ENCODE measurements at regions not wholly inside any gene's neighbourhood (a gene's known extent, or its start where the extent isn't known, plus 50 kb on each side); places are given as distances from the start of the nearest gene placed in this dataset.
"Not testable (repeated sequence)": the region's sequence is repeated elsewhere in the genome, so short reads cannot be mapped to it uniquely, and the experiment has no call there.

DNA sequence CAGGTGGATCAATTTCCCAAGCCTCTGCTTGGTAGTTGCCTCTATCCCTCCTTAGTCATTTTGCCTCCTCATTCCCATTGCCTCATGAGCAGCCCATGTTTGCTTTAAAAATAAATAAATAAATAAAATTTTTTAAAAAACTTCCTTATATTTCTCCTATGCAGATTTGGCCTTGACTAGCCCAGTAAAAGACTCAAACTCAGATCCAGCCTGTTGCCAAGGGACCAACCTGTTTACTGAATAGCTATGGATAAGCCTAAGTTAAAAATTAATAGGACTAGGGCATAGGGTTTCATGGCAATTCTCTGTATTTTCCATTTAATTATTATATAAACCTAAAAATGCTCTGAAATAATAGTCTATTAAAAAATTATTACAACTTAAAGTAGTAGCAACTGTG is 384.4 kb downstream of the RSL24D1 start:
- H3K36me3 Mint-ChIP-seq (ENCODE audit: low read depth), result no peaks in the 10 kb centered on the region
- POLR2A ChIA-PET, result no interaction called here
- CTCF ChIA-PET, result no interaction called here
- no peaks in the 10 kb centered on the region for H3K4me1 Mint-ChIP-seq
- H3K27ac Mint-ChIP-seq, result no peak overlapping the region
- no peaks in the 10 kb centered on the region for H3K27me3 Mint-ChIP-seq
- H3K9me3 Mint-ChIP-seq, result peaks cover 1% of the 10 kb centered on the region
- no peak overlapping the region for H3K4me3 Mint-ChIP-seq
- no peak for DNase-seq

DNA sequence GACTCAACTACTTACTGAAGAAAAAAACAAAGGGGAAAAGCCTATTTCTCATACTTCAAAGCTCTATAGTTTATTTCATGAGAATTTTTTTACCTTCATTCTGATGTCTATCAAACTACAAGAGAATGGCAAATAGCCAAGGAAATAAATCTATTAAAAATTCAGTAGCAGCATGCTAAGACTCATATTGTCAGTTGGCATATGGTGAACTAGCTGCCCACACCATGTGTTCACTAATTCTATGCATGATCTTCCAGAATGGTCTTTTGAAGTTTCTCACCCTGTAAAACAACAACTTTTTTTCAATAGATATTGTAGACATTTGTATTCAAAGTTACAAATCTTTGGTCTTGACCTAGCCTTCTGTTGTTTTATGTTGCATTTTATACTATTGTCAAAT is 386.2 kb downstream of the RSL24D1 start:
- Mint-ChIP-seq H3K4me3 (no peak overlapping the region), H3K4me1 (no peaks in the 10 kb centered on the region), H3K36me3 (ENCODE audit: low read depth) (no peaks in the 10 kb centered on the region), H3K9me3 (peaks cover 1% of the 10 kb centered on the region), H3K27me3 (no peaks in the 10 kb centered on the region), H3K27ac (no peak overlapping the region)
- no peak for DNase-seq
- ChIA-PET CTCF (no interaction called here), POLR2A (no interaction called here)

DNA sequence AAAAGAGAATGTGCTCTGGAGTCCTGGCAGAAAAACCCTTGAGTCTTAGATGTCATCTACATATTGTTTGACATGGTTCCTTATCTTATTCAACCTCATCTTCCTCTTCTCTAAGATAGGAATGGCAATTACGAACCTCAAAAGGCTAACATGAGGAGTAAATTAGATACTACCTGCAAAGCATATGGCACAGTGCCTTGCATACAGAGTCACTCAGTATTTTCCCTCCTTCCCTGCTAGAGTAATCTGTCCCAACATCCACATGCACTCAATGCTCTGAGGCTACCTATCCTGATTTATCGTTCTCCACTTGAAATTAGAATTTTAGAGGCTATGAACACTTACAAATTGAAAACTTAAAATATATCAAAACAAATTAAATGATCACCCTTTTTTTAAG is 386.7 kb downstream of the RSL24D1 start:
- no peak for DNase-seq
- ChIA-PET CTCF (no interaction called here), POLR2A (no interaction called here)
- Mint-ChIP-seq H3K36me3 (ENCODE audit: low read depth) (no peaks in the 10 kb centered on the region), H3K9me3 (peaks cover 1% of the 10 kb centered on the region), H3K27ac (no peak overlapping the region), H3K27me3 (no peaks in the 10 kb centered on the region), H3K4me3 (no peak overlapping the region), H3K4me1 (no peaks in the 10 kb centered on the region)

DNA sequence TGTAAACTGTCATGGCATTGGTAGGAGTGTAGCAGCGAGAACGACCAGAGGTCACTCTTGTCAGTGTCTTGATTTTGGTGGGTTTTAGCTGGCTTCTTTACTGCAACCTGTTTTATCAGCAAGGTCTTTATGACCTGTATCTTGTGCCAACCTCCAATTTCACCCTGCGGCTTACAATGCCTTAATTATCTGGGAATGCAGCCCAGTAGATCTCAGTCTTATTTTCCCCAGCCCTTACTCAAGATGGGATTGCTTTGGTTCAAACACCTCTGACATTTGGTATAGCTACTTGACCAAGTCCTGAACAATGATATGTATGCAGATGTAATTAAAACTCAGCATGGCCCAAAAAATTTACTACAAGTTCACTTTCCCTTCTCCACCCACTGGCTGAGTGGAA is 388.4 kb downstream of the RSL24D1 start:
- ChIA-PET CTCF (no interaction called here), POLR2A (no interaction called here)
- H3K27ac Mint-ChIP-seq, result no peak overlapping the region

DNA sequence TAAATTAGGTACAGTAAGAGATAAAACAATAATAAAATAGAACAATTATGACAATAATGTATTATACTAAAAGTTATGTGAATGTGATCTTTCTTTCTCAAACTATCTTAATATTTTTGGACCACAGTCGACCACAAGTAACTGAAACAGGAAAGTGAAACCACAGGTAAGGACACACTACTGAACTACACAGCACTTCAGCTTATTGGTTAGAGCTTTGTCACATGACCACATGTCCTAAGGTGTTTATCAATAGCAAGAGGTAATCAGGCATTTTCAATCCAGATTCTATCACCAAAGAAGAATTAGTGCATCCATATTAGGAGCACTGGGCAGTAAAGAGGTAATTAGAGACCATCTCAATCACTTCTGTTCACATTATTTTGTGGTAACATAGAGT is 392.8 kb downstream of the RSL24D1 start:
- POLR2A ChIA-PET, result no interaction called here
- no peaks in the 10 kb centered on the region for H3K4me1 Mint-ChIP-seq
- no peak overlapping the region for H3K4me3 Mint-ChIP-seq
- no peaks in the 10 kb centered on the region for H3K9me3 Mint-ChIP-seq
- no peak overlapping the region for H3K27ac Mint-ChIP-seq
- H3K36me3 Mint-ChIP-seq (ENCODE audit: low read depth), result no peaks in the 10 kb centered on the region
- no peaks in the 10 kb centered on the region for H3K27me3 Mint-ChIP-seq
- no peak for DNase-seq
- CTCF ChIA-PET, result no interaction called here

More for the DNA sequence above, 388.4 kb downstream of the RSL24D1 start:
- Mint-ChIP-seq H3K4me1 (no peaks in the 10 kb centered on the region), H3K9me3 (no peaks in the 10 kb centered on the region), H3K36me3 (ENCODE audit: low read depth) (no peaks in the 10 kb centered on the region), H3K4me3 (no peak overlapping the region), H3K27me3 (no peaks in the 10 kb centered on the region)
- no peak for DNase-seq

DNA sequence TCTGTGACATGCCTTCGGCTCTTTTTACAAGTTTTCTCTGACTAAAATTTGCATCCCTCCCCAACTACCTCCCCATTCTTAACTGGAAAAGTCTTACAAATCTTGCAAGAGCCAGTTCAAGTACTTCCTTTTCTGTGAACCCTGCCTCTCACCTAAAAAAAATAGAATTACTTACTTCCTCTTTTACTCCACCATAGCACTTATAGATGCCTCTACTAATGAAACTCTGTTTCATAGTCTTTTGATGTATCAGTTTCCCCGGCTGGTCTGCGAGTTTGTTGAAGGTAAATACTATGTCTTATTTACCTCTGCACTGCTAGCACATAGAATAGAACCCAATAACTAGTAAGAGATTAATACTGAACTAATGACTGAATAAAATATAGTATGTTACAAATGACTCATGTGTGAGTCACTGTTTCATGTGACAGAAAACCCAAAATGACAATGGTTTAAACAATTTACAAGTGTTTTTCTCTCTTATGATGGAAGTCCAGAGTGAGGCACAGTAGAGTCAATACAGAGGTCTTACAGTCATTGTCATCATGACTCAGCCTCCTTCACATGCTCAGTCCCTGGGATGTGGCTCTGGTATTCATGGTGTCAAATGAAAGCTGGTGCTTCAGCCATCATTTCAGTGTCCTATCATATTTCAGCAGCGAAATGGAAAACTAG is 393.5 kb downstream of the RSL24D1 start:
- no peaks in the 10 kb centered on the region for H3K9me3 Mint-ChIP-seq
- ChIA-PET CTCF (no interaction called here), POLR2A (no interaction called here)
- no peaks in the 10 kb centered on the region for H3K27me3 Mint-ChIP-seq
- no peaks in the 10 kb centered on the region for H3K4me1 Mint-ChIP-seq
- no peaks in the 10 kb centered on the region for H3K36me3 Mint-ChIP-seq (ENCODE audit: low read depth)
- DNase-seq, result no peak
- H3K4me3 Mint-ChIP-seq, result no peak overlapping the region
- no peak overlapping the region for H3K27ac Mint-ChIP-seq

DNA sequence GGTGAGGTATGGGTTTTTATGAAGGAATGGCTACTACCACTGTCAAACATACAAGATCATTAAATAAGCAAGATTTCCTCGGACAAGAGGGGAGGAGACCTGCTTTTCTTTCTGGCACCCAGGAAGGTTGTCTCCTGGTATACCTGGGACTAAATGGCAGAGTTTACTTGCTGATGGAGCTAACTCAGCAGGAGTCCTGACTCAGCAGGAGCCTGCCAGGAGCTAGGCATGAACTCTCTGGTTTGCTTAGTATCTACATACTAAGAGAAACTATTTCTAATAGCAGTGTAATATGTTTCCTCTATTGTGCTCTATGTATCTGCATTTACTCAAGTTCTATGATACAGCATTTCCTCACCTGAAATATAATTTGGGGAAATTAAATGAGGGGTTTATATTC is 404.2 kb downstream of the RSL24D1 start:
- H3K27me3 Mint-ChIP-seq, result no peaks in the 10 kb centered on the region
- ChIA-PET POLR2A (no interaction called here), CTCF (no interaction called here)
- no peak overlapping the region for H3K4me3 Mint-ChIP-seq
- no peak for DNase-seq
- no peaks in the 10 kb centered on the region for H3K9me3 Mint-ChIP-seq
- no peaks in the 10 kb centered on the region for H3K36me3 Mint-ChIP-seq (ENCODE audit: low read depth)
- no peak overlapping the region for H3K27ac Mint-ChIP-seq
- H3K4me1 Mint-ChIP-seq, result no peaks in the 10 kb centered on the region

DNA sequence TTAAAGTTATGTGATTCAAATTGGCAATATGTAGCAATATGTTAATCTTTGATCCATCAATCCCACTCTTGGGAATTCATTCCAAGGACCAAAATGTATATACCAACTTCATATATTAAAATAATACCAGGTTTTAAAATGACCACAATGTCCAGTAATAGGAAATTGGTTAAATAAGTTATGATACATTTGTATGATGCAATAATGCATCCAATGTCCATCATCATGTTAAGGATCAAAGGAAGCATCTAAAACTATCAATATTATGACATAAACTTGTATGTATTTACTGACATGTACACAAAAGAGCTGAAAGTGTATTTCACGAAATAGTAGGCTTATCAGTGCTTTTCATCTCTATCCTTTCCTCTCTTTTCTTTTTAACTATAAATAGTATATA is 406.0 kb downstream of the RSL24D1 start:
- Mint-ChIP-seq H3K4me3 (no peak overlapping the region), H3K27ac (no peak overlapping the region), H3K27me3 (no peaks in the 10 kb centered on the region), H3K36me3 (ENCODE audit: low read depth) (no peaks in the 10 kb centered on the region), H3K9me3 (no peaks in the 10 kb centered on the region), H3K4me1 (no peaks in the 10 kb centered on the region)
- no peak for DNase-seq
- CTCF ChIA-PET, result no interaction called here
- POLR2A ChIA-PET, result no interaction called here

DNA sequence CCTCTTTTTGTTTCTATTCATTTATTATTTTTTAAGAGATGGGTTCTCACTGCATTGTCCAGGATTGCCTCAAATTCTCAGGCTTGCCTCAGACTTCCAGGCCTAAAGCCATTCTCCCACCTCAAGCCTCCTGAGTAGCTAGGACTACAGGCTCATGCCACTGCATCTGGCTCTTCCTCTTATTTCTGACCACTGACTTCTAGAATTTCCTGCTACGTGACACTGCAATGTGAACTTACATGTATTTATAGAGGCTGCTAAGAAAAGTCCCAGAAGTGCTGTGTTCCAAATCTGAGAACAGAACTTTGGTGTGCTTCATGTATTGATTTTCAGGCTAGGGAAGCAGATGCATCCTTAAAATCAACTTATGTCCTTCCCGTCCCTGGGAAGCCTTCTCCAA is 407.4 kb downstream of the RSL24D1 start:
- POLR2A ChIA-PET, result no interaction called here
- H3K36me3 Mint-ChIP-seq (ENCODE audit: low read depth), result no peaks in the 10 kb centered on the region
- CTCF ChIA-PET, result no interaction called here
- no peaks in the 10 kb centered on the region for H3K27me3 Mint-ChIP-seq
- H3K9me3 Mint-ChIP-seq, result no peaks in the 10 kb centered on the region
- H3K27ac Mint-ChIP-seq, result no peak overlapping the region
- H3K4me1 Mint-ChIP-seq, result no peaks in the 10 kb centered on the region
- DNase-seq, result no peak
- H3K4me3 Mint-ChIP-seq, result no peak overlapping the region

DNA sequence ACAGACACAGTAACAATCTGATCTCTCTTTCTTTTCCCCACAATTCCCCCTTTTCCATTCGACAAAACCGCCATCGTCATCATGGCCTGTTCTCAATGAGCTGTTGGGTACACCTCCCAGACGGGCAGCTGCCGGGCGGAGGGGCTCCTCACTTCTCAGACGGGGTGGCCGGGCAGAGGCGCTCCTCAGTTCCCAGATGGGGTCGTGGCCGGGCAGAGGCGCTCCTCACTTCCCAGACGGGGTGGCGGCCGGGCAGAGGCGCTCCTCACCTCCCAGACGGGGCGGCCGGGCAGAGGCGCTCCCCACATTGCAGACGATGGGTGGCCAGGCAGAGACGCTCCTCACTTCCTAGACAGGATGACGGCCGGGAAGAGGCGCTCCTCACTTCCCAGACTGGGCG is 415.5 kb downstream of the RSL24D1 start:
- H3K9me3 Mint-ChIP-seq; H3K27me3 Mint-ChIP-seq; CTCF ChIA-PET; H3K4me3 Mint-ChIP-seq; POLR2A ChIA-PET; DNase-seq; H3K36me3 Mint-ChIP-seq (ENCODE audit: low read depth); H3K27ac Mint-ChIP-seq; H3K4me1 Mint-ChIP-seq: not testable (repeated sequence)

DNA sequence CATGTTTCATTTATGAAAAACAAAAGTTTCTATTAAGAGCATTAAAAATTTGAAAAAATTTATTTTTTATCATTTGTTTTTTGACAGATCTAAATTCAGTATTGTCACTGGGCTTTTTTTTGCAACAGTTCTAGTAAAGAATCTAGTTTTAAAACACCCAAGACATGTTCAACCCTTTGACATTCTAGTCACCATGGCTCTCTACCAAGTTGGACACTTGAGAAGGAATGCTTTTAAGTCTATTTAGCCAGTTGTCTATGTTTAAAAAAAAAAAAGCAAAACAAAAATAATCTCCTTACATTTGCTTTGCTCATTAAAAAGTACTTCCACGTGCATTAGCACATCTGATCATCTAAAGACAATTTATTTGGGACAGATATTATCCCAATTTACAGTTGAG is 417.5 kb downstream of the RSL24D1 start:
- CTCF ChIA-PET, result no interaction called here
- no peak overlapping the region for H3K4me3 Mint-ChIP-seq
- H3K9me3 Mint-ChIP-seq, result peaks cover 2% of the 10 kb centered on the region
- no peak for DNase-seq
- POLR2A ChIA-PET, result no interaction called here
- H3K4me1 Mint-ChIP-seq, result no peaks in the 10 kb centered on the region
- H3K36me3 Mint-ChIP-seq (ENCODE audit: low read depth), result no peaks in the 10 kb centered on the region
- no peaks in the 10 kb centered on the region for H3K27me3 Mint-ChIP-seq
- no peak overlapping the region for H3K27ac Mint-ChIP-seq

DNA sequence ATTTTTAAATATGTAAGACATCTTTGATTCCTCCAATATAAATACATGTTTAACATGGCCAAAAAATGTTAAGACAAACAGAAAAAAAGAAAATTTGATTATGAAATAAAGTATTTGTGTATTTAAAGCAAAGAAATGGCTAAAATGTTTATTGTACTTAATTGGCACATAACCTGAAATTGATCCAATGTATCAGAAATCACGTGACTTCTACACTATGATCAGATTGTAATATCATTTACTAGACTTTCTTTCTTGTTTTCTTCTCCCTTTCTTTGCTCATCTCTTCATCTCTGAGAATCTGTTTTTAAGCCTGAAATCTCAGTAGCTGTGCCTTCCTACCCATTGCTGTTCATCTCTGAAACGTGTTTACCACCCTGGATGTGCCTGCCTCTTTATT is 420.3 kb downstream of the RSL24D1 start:
- H3K4me1 Mint-ChIP-seq, result no peaks in the 10 kb centered on the region
- ChIA-PET POLR2A (no interaction called here), CTCF (no interaction called here)
- no peak overlapping the region for H3K27ac Mint-ChIP-seq
- no peaks in the 10 kb centered on the region for H3K36me3 Mint-ChIP-seq (ENCODE audit: low read depth)
- no peaks in the 10 kb centered on the region for H3K27me3 Mint-ChIP-seq
- H3K4me3 Mint-ChIP-seq, result no peak overlapping the region
- DNase-seq, result no peak
- no peaks in the 10 kb centered on the region for H3K9me3 Mint-ChIP-seq

DNA sequence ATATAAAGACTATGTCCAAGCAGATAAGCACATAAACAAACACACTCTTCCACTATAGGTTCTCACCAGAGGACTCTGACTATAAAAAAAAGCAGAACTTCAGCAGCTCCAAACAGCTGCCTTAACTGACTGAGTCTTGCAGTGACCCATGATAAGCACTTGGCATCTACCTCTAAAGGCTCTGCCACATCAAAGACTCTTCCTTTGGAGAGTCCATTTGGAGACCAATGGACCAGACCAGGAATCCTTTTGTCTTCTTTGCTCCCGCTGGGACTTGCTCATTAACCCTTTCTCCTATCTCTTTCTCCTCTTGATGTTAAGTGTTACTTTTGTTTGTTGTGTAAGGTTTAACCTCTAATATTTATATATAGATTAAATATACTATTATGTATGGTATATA is 424.1 kb downstream of the RSL24D1 start:
- ChIA-PET CTCF (no interaction called here), POLR2A (no interaction called here)
- no peak overlapping the region for H3K27ac Mint-ChIP-seq

DNA sequence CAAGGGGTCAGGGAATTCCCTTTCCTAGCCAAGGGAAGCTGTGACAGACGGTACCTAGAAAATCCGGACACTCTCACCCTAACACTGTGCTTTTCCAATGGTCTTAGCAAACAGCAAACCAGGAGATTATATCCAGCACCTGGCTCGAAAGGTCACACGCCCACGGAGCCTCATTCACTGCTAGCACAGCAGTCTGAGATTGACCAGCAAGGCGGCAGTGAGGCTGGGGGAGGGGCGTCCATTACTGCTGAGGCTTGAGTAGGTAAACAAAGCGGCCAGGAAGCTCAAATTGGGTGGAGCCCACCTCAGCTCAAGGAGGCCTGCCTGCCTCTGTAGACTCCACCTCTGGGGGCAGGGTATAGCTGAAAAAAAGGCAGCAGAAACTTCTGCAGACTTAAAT is 447.3 kb downstream of the RSL24D1 start:
- H3K4me1 Mint-ChIP-seq; H3K27me3 Mint-ChIP-seq; H3K4me3 Mint-ChIP-seq; DNase-seq; H3K36me3 Mint-ChIP-seq (ENCODE audit: low read depth); POLR2A ChIA-PET; H3K9me3 Mint-ChIP-seq; CTCF ChIA-PET; H3K27ac Mint-ChIP-seq: not testable (repeated sequence)

More for the DNA sequence above, 424.1 kb downstream of the RSL24D1 start:
- Mint-ChIP-seq H3K4me3 (no peak overlapping the region), H3K36me3 (ENCODE audit: low read depth) (no peaks in the 10 kb centered on the region), H3K9me3 (no peaks in the 10 kb centered on the region), H3K4me1 (no peaks in the 10 kb centered on the region), H3K27me3 (no peaks in the 10 kb centered on the region)
- no peak for DNase-seq

Measured in activated CD4-positive, alpha-beta memory T cell treated with anti-CD3 and anti-CD28 coated beads, Interleukin-2, amount 10 ng/mL, durations not matched to agents 7 days and 5 days (primary cell).